A549 (cell line): ENCODE measurements at regions not wholly inside any gene's neighbourhood (a gene's known extent, or its start where the extent isn't known, plus 50 kb on each side); places are given as distances from the start of the nearest gene placed in this dataset.

ENCODE experiments used
- ATAC-seq, 2 experiments: fragments of 200-7000 bp in 1 of 2; fragments of >200 bp in 1 of 2; cut with Nextera tagmentation in 1 of 2; cut with Tn5 transposase in 1 of 2; 3 replicates each; pipeline versions ENCODE4 v1.8.0 to v1.9.1; 2018 to 2020; ENCODE audit warnings: mild to moderate bottlenecking in 1 of 2, moderate library complexity in 1 of 2
- CTCF ChIA-PET: fragments of 300-600 bp; sonication (Branson Sonifier 250); formaldehyde crosslinking; extraction: SDS; loops from one replicate; lab custom pipeline; 2021; ENCODE audit warnings: antibody characterized with exemption, inconsistent platforms; lab: Yijun Ruan, JAX
- POLR2A ChIA-PET: fragments of 350-600 bp; formaldehyde crosslinking; extraction: SDS; loops from one replicate; lab custom pipeline; 2021; ENCODE audit warnings: antibody characterized with exemption, inconsistent platforms; lab: Yijun Ruan, JAX
- DNase-seq, 2 experiments: peaks; one replicate each; pipeline versions ENCODE4 v3.0.0 to v3.0.0-alpha.2; 2011 to 2016; ENCODE audit warnings: low read depth in 1 of 2, low spot score in 1 of 2
- FAIRE-seq: peaks from 2 replicates; lab custom pipeline; 2011; peaks lifted over from hg19 to GRCh38; lab: Jason Lieb, UNC
- H3K27ac ChIP-seq, 2 experiments: fragments of >200 bp; sonication (Bioruptor Twin); formaldehyde crosslinking; 3 replicates each; pipeline ENCODE4 v1.5.1; 2016 to 2017
- H3K4me1 ChIP-seq: fragments of >200 bp; sonication (Bioruptor Twin); formaldehyde crosslinking; 3 replicates; pipeline ENCODE4 v1.6.1; 2016
- H3K4me2 ChIP-seq: fragments of >200 bp; sonication (Bioruptor Twin); formaldehyde crosslinking; 3 replicates; pipeline ENCODE4 v1.6.1; 2016
- H3K4me3 ChIP-seq: fragments of >200 bp; sonication (Bioruptor Twin); formaldehyde crosslinking; 3 replicates; pipeline ENCODE4 v1.5.1; 2016
- H3K9me3 ChIP-seq: fragments of >200 bp; sonication (Bioruptor Twin); formaldehyde crosslinking; 3 replicates; pipeline ENCODE4 v1.6.1; 2016
- BCL3 ChIP-seq: fragments of >200 bp; sonication (Bioruptor Twin); formaldehyde crosslinking; IDR thresholded peaks from 3 replicates; pipeline ENCODE4 v1.6.1; 2016
- BHLHE40 ChIP-seq: IDR thresholded peaks from 2 replicates; pipeline ENCODE4 v1.6.1; 2012; ENCODE audit warnings: low read depth, low read length, inconsistent platforms
- CBX8 ChIP-seq: fragments of 200-600 bp; sonication (generic); IDR thresholded peaks from 2 replicates; pipeline ENCODE4 v1.6.1; 2016
- FOXS1 ChIP-seq: fragments of 250-450 bp; sonication (Bioruptor Pico); IDR thresholded peaks from 2 replicates; pipeline ENCODE4 v1.5.0; 2020; ENCODE audit warnings: mild to moderate bottlenecking, moderate library complexity
- HEYL ChIP-seq: fragments of 250-450 bp; sonication (Bioruptor Pico); IDR thresholded peaks from 2 replicates; pipeline ENCODE4 v1.8.0; 2021; ENCODE audit warnings: mild to moderate bottlenecking, moderate library complexity
- HMGXB4 ChIP-seq: fragments of 250-450 bp; sonication (Bioruptor Pico); IDR thresholded peaks from 2 replicates; pipeline ENCODE4 v1.5.0; 2021; ENCODE audit warnings: mild to moderate bottlenecking, moderate library complexity, borderline replicate concordance
- HOXB5 ChIP-seq: fragments of 250-450 bp; sonication (Bioruptor Pico); IDR thresholded peaks from 2 replicates; pipeline ENCODE4 v1.5.0; 2020; ENCODE audit warnings: mild to moderate bottlenecking, moderate library complexity
- JUNB ChIP-seq: fragments of >200 bp; sonication (Bioruptor Twin); formaldehyde crosslinking; IDR thresholded peaks from 2 replicates; pipeline ENCODE4 v1.6.1; 2016
- KDM5A ChIP-seq: fragments of 200-600 bp; sonication (generic); IDR thresholded peaks from 2 replicates; pipeline ENCODE4 v1.6.1; 2016; ENCODE audit warnings: antibody characterized with exemption, mild to moderate bottlenecking
- MYC ChIP-seq: IDR thresholded peaks from 2 replicates; pipeline ENCODE4 v1.6.1; 2012; ENCODE audit warnings: mild to moderate bottlenecking, inconsistent platforms, low read length, improper control_type of control experiment, borderline replicate concordance
- NFE2L2 ChIP-seq: fragments of 150-350 bp; conservative IDR thresholded peaks from 2 replicates; pipeline ENCODE4 v1.6.1; 2014; ENCODE audit warnings: low read length
- NR3C1 ChIP-seq: fragments of >200 bp; sonication (Bioruptor Twin); formaldehyde crosslinking; IDR thresholded peaks from 3 replicates; pipeline ENCODE4 v1.6.1; 2017
- PBX3 ChIP-seq: IDR thresholded peaks from 2 replicates; pipeline ENCODE4 v1.6.1; 2012
- POLR2A ChIP-seq: IDR thresholded peaks from 2 replicates; pipeline ENCODE4 v1.6.1; 2012; ENCODE audit warnings: mild to moderate bottlenecking, low read length
- POLR2AphosphoS2 ChIP-seq: conservative IDR thresholded peaks from 2 replicates; pipeline ENCODE4 v1.6.1; 2012; ENCODE audit warnings: low read length, improper control_type of control experiment, inconsistent platforms
- RAD21 ChIP-seq, 2 experiments: fragments of >200 bp in 1 of 2; sonication (Bioruptor Twin) in 1 of 2; formaldehyde crosslinking in 1 of 2; IDR thresholded peaks in 1 of 2; conservative IDR thresholded peaks in 1 of 2; 2 replicates in 1 of 2; 3 replicates in 1 of 2; pipeline ENCODE4 v1.6.1; 2012 to 2018; ENCODE audit warnings: inconsistent platforms in 1 of 2
- RARB ChIP-seq: fragments of 250-450 bp; sonication (Bioruptor Pico); IDR thresholded peaks from 2 replicates; pipeline ENCODE4 v1.8.0; 2021; ENCODE audit warnings: mild to moderate bottlenecking, moderate library complexity
- RCOR1 ChIP-seq: fragments of 150-350 bp; IDR thresholded peaks from 2 replicates; pipeline ENCODE4 v1.6.1; 2014; ENCODE audit warnings: antibody characterized with exemption, low read length, low read depth
- TFCP2L1 ChIP-seq: fragments of 250-450 bp; sonication (Bioruptor Pico); IDR thresholded peaks from 2 replicates; pipeline ENCODE4 v1.5.0; 2021; ENCODE audit warnings: mild to moderate bottlenecking
- USF2 ChIP-seq: fragments of 450-650 bp; IDR thresholded peaks from 2 replicates; pipeline ENCODE4 v1.6.1; 2014; ENCODE audit warnings: antibody characterized with exemption
- ZC3H11A ChIP-seq: fragments of 450-650 bp; IDR thresholded peaks from 2 replicates; pipeline ENCODE4 v1.6.1; 2014; ENCODE audit warnings: antibody characterized with exemption, mild to moderate bottlenecking
- ZNF302 ChIP-seq: fragments of 250-450 bp; sonication (Bioruptor Pico); IDR thresholded peaks from 2 replicates; pipeline ENCODE4 v1.9.0; 2021; ENCODE audit warnings: inconsistent platforms, mild to moderate bottlenecking, moderate library complexity
- WGBS: methylation state at CpG from one replicate; pipeline ENCODE4 v1.1.6; 2017; ENCODE audit errors: missing lambda C conversion rate; 5-methylcytosine and 5-hydroxymethylcytosine counted together

GRCh38 chr2:18915227-18915626 lies 325.9 kb upstream of the NT5C1B start:
- TF ChIP-seq NFE2L2 = no peak
- no peak for TF ChIP-seq RARB (CRISPR knock-in tag)
- TF ChIP-seq RAD21 (conservative IDR thresholded peaks at IDR 0.05 in 1 of 2, IDR thresholded peaks at IDR 0.05 in 1 of 2) = no peak
- no peak for TF ChIP-seq JUNB
- TF ChIP-seq POLR2A = no peak
- no peak for TF ChIP-seq NR3C1
- POLR2A ChIA-PET = no interaction called here
- FAIRE-seq (no peak), DNase-seq (no peak), ATAC-seq (no peak)
- no peak overlapping the region for H3K27ac ChIP-seq
- peaks cover 8% of the 10 kb centered on the region for H3K4me1 ChIP-seq
- CTCF ChIA-PET = interaction anchor here (1.9 kb wide), 1 partner anchor 15 kb away, joined by 8 read pairs; no protein-coding TSS in a partner anchor
- no peaks in the 10 kb centered on the region for H3K9me3 ChIP-seq
- no peak overlapping the region for H3K4me3 ChIP-seq
- WGBS = 3% methylated on average over 1 of the region's 1 CpG
- H3K4me2 ChIP-seq = no peak overlapping the region

GRCh38 chr2:18913512-18913911 lies 324.1 kb upstream of the NT5C1B start:
- CTCF ChIA-PET = interaction anchor here (0.6 to 1.9 kb wide), 3 partner anchors 17 to 493 kb away, joined by 3 to 8 read pairs (median 4); no protein-coding TSS in a partner anchor
- H3K4me3 ChIP-seq = no peak overlapping the region

GRCh38 chr2:18912225-18912888 lies 323.0 kb upstream of the NT5C1B start:
- peak; percentile 45 to 50; a peak in 3 of 6 replicates for ATAC-seq

More at GRCh38 chr2:18913512-18913911, 324.1 kb upstream of the NT5C1B start:
- H3K4me1 ChIP-seq = peaks cover 8% of the 10 kb centered on the region
- H3K27ac ChIP-seq = no peak overlapping the region
- TF ChIP-seq ZC3H11A = no peak
- TF ChIP-seq HOXB5 (CRISPR knock-in tag) = no peak
- TF ChIP-seq RCOR1 = no peak
- TF ChIP-seq POLR2AphosphoS2 = no peak
- no peak for TF ChIP-seq HMGXB4 (CRISPR knock-in tag)
- FAIRE-seq (no peak), ATAC-seq (no peak), DNase-seq (no peak)
- no peak overlapping the region for H3K4me2 ChIP-seq
- POLR2A ChIA-PET = no interaction called here
- 71% methylated on average over 3 of the region's 3 CpGs for WGBS
- no peaks in the 10 kb centered on the region for H3K9me3 ChIP-seq

GRCh38 chr2:18911416-18911815 lies 322.0 kb upstream of the NT5C1B start:
- TF ChIP-seq FOXS1 (CRISPR knock-in tag) (no peak), BCL3 (no peak), KDM5A (no peak), HEYL (no peak), USF2 (no peak), POLR2A (no peak), NFE2L2 (no peak), ZC3H11A (no peak), BHLHE40 (no peak)
- no peak overlapping the region for H3K27ac ChIP-seq
- CTCF ChIA-PET = no interaction called here
- no peak for FAIRE-seq
- POLR2A ChIA-PET = no interaction called here
- H3K9me3 ChIP-seq = no peaks in the 10 kb centered on the region
- H3K4me3 ChIP-seq = no peak overlapping the region
- WGBS = 97% methylated on average over 6 of the region's 7 CpGs
- ATAC-seq = no peak
- H3K4me1 ChIP-seq = peaks cover 8% of the 10 kb centered on the region
- no peak for DNase-seq
- no peak overlapping the region for H3K4me2 ChIP-seq

More at GRCh38 chr2:18912225-18912888, 323.0 kb upstream of the NT5C1B start:
- H3K27ac ChIP-seq = no peak overlapping the region
- no peak for TF ChIP-seq ZNF302 (CRISPR knock-in tag)
- no peak for TF ChIP-seq PBX3
- no peak for TF ChIP-seq TFCP2L1 (CRISPR knock-in tag)
- TF ChIP-seq MYC = no peak
- TF ChIP-seq KDM5A = no peak
- TF ChIP-seq CBX8 = no peak
- TF ChIP-seq, all 56 proteins: peak for 0
- Histone ChIP-seq H3K9me3 (no peaks in the 10 kb centered on the region), H3K4me3 (no peak overlapping the region), H3K4me2 (no peak overlapping the region), H3K4me1 (peaks cover 8% of the 10 kb centered on the region)
- WGBS = 52% methylated on average over 8 of the region's 8 CpGs
- POLR2A ChIA-PET = no interaction called here
- CTCF ChIA-PET = no interaction called here
- DNase-seq (peak in 1 of 2 experiments; percentile 18), FAIRE-seq (no peak)
